Type B pancreatic cell (in vitro differentiated cells): ENCODE measurements at regions not wholly inside any gene's neighbourhood (a gene's known extent, or its start where the extent isn't known, plus 50 kb on each side); places are given as distances from the start of the nearest gene placed in this dataset.
A peak's percentile ranks its signal among the peaks of the same experiment; 100 is the strongest.

Experiments used
- DNase-seq: peaks from one replicate; pipeline ENCODE4 v3.0.0; 2021; ENCODE audit warnings: mixed read lengths; ENCODE audit not compliant: unreplicated experiment; ENCODE audit errors: extremely low spot score
- H3K27ac Mint-ChIP-seq: 2 replicates; pipeline ENCODE4 v1.8.0; 2021; ENCODE audit warnings: mild to moderate bottlenecking, mixed read lengths
- H3K27me3 Mint-ChIP-seq: 2 replicates; pipeline ENCODE4 v1.8.0; 2021; ENCODE audit warnings: mixed read lengths
- H3K36me3 Mint-ChIP-seq: 2 replicates; pipeline ENCODE4 v1.8.0; 2021; ENCODE audit warnings: mixed read lengths
- H3K4me1 Mint-ChIP-seq: one replicate; pipeline ENCODE4 v1.8.0; 2021; ENCODE audit warnings: mixed read lengths; ENCODE audit not compliant: unreplicated experiment
- H3K4me3 Mint-ChIP-seq: 2 replicates; pipeline ENCODE4 v1.8.0; 2021; ENCODE audit warnings: mild to moderate bottlenecking, mixed read lengths
- H3K9me3 Mint-ChIP-seq: 2 replicates; pipeline ENCODE4 v1.8.0; 2021; ENCODE audit warnings: mixed read lengths
- CTCF ChIP-seq: fragments of 200-600 bp; sonication (generic); conservative IDR thresholded peaks from 2 replicates; pipeline ENCODE4 v1.5.0; 2021; ENCODE audit warnings: antibody characterized with exemption, mild to moderate bottlenecking

DNA sequence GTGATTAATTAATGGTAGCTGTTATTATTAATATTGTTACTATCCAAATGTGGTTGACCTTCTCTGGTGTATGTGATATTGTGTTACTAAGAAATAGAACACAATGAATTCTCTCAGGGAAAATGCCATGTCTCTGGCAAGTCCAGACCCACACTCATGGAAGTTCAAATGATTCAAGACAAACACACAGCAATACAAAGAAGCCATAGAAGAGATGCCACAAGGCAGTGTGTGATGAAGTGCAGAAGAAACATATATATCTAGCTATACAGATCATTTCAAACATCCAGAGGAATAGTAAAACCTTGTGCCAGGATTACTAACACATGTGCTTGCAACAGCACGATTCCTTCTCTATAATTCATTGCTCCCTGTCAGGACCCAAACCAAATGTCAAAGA is 93.1 kb upstream of the SOD3 start:
- Mint-ChIP-seq H3K9me3 (no peaks in the 10 kb centered on the region), H3K4me3 (no peak overlapping the region), H3K27ac (no peak overlapping the region), H3K27me3 (peaks cover 5% of the 10 kb centered on the region), H3K36me3 (no peaks in the 10 kb centered on the region), H3K4me1 (peaks cover 20% of the 10 kb centered on the region)
- TF ChIP-seq CTCF = no peak
- no peak for DNase-seq

GRCh38 chr4:24703298-24703697 is 92.1 kb upstream of the SOD3 start:
- Mint-ChIP-seq H3K36me3 (no peaks in the 10 kb centered on the region), H3K4me3 (no peak overlapping the region), H3K4me1 (peaks cover 20% of the 10 kb centered on the region), H3K9me3 (no peaks in the 10 kb centered on the region), H3K27ac (no peak overlapping the region), H3K27me3 (peaks cover 5% of the 10 kb centered on the region)
- TF ChIP-seq CTCF = no peak
- DNase-seq = no peak

DNA sequence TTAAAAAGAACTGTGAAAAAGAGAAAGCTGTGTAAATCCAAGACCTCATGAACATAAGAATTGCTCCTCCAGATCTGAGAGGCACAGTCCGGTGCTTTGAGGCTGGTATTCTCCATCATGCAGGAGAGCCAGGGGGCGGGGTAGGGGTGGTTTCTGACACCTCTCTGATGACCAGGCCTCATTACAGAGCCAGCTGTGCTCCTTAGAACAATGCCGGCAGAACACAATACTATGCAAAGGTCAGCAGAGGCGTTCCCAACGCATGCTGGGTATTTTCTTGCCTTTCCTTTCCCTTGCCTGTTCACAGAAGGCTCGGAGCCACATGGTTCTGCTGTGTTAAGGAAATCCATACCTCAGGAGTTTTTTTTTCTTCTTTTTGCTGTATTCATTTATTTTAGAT is 91.2 kb upstream of the SOD3 start:
- Mint-ChIP-seq H3K4me3 (no peak overlapping the region), H3K36me3 (no peaks in the 10 kb centered on the region), H3K9me3 (no peaks in the 10 kb centered on the region), H3K27me3 (peaks cover 5% of the 10 kb centered on the region), H3K4me1 (peaks cover 20% of the 10 kb centered on the region), H3K27ac (no peak overlapping the region)
- no peak for DNase-seq
- no peak for TF ChIP-seq CTCF

DNA sequence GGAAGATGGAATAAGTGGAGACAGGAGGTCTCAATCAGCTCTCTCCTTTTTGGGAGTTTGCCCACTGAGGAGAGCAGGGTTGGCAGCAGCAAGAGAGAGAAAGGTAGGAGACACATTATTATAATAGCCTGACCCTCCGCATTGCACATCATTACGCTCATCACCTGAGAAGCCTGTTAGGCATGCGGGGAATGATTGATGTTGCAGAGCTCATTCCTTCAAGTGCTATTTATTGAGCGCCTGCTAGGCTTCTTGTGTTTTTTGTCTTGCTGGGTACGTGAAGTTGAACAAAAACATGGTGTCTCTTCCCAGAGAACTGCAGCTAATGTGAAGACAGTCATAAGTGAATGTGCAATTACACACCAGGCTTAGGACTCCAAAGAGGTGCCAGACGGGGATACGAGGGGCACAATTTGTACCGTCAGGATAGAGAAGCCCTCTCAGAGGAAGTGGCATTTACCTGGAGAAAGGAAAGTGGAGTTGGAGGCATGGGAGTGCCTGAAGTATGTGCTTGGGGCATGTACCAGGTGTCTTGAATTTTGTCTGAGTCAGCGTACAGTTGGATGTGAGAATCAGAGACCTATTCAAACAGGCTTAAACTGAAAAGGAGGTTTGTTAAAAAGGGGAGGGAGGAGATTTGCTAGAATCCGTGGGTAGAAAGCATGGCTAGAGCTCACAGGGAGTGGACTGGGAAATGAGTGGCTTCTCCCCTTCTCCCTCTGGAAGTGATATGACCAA is 90.2 kb upstream of the SOD3 start:
- DNase-seq = no peak
- Mint-ChIP-seq H3K36me3 (no peaks in the 10 kb centered on the region), H3K27ac (no peak overlapping the region), H3K4me3 (peak overlapping the region; percentile 60), H3K9me3 (no peaks in the 10 kb centered on the region), H3K27me3 (peaks cover 5% of the 10 kb centered on the region), H3K4me1 (peaks cover 20% of the 10 kb centered on the region)
- TF ChIP-seq CTCF = no peak

DNA sequence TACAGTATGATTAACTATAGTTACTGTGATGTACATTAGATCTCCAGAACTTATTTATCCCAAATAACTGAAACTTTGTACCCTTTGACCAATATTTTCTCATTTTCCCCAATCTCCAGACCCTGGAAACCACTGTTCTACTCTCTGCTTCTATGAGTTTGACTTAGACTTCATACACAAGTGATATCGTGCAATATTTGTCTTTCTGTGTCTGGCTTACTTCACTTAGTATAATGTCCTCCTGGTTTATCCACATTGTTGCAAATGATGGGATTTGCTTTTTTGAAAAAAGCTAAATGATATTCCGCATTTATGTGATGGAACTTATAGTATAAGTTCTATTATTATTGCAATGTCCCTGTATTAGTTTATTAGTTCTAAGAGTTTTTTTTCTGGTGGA is 81.8 kb upstream of the SOD3 start:
- Mint-ChIP-seq H3K27ac (no peak overlapping the region), H3K36me3 (no peaks in the 10 kb centered on the region), H3K4me3 (no peak overlapping the region), H3K27me3 (no peaks in the 10 kb centered on the region), H3K4me1 (no peaks in the 10 kb centered on the region), H3K9me3 (peaks cover 10% of the 10 kb centered on the region)
- no peak for DNase-seq
- no peak for TF ChIP-seq CTCF
